H1 (cell line): ENCODE measurements at regions not wholly inside any gene's neighbourhood (a gene's known extent, or its start where the extent isn't known, plus 50 kb on each side); places are given as distances from the start of the nearest gene placed in this dataset.

Experiments used
- CTCF ChIA-PET: fragments of 300-600 bp; sonication (Branson Sonifier 250); formaldehyde crosslinking; loops from one replicate; lab custom pipeline; 2021; ENCODE audit not compliant: partially characterized antibody; lab: Charles Lee
- POLR2A ChIA-PET: fragments of 300-600 bp; sonication (Branson Sonifier 250); formaldehyde crosslinking; loops from one replicate; lab custom pipeline; 2021; ENCODE audit warnings: inconsistent platforms; ENCODE audit not compliant: partially characterized antibody; lab: Charles Lee
- DNase-seq, 2 experiments: peaks; one replicate each; pipeline versions ENCODE4 v3.0.0 to v3.0.0-alpha.2; 2010 to 2022; ENCODE audit warnings: low spot score in 2 of 2, low read depth in 1 of 2, mixed read lengths in 1 of 2
- FAIRE-seq: peaks from 2 replicates; lab custom pipeline; 2011; peaks lifted over from hg19 to GRCh38; lab: Jason Lieb, UNC
- H2AFZ ChIP-seq: 2 replicates; pipeline ENCODE4 v1.8.1; 2012; ENCODE audit warnings: low read length, inconsistent platforms
- H2AK5ac ChIP-seq: 2 replicates; pipeline ENCODE4 v1.6.1; 2013; ENCODE audit warnings: low read depth, low read length
- H2BK120ac ChIP-seq: replicated peaks from 2 replicates; pipeline ENCODE3; 2013; ENCODE audit warnings: low read depth, low read length, inconsistent platforms
- H2BK12ac ChIP-seq: 2 replicates; pipeline ENCODE4 v1.6.1; 2013; ENCODE audit warnings: low read depth, low read length
- H2BK15ac ChIP-seq: 2 replicates; pipeline ENCODE4 v1.6.1; 2013; ENCODE audit warnings: low read length
- H2BK20ac ChIP-seq: 2 replicates; pipeline ENCODE4 v1.6.1; 2013; ENCODE audit warnings: low read length
- H2BK5ac ChIP-seq: 2 replicates; pipeline ENCODE4 v1.6.1; 2013; ENCODE audit warnings: low read depth, low read length
- H3K14ac ChIP-seq: 2 replicates; pipeline ENCODE4 v1.6.1; 2013; ENCODE audit warnings: inconsistent platforms; ENCODE audit not compliant: insufficient read length
- H3K18ac ChIP-seq: 2 replicates; pipeline ENCODE4 v1.6.1; 2013; ENCODE audit warnings: low read length; ENCODE audit errors: extremely low read depth
- H3K23ac ChIP-seq: 2 replicates; pipeline ENCODE4 v1.6.1; 2013; ENCODE audit warnings: inconsistent platforms; ENCODE audit not compliant: insufficient read length
- H3K23me2 ChIP-seq: 2 replicates; pipeline ENCODE4 v1.6.1; 2013; ENCODE audit warnings: low read depth, low read length
- H3K27ac ChIP-seq: 2 replicates; pipeline ENCODE4 v1.6.1; 2011; ENCODE audit warnings: low read depth, low read length, inconsistent platforms
- H3K27me3 ChIP-seq, 4 experiments: replicated peaks in 1 of 4; 1 replicate in 1 of 4; 2 replicates in 3 of 4; pipeline versions ENCODE4 v1.6.1 to v1.8.1; 2011 to 2013; ENCODE audit warnings: low read length in 3 of 4, mild to moderate bottlenecking in 3 of 4, inconsistent platforms in 2 of 4, mixed read lengths in 2 of 4, moderate library complexity in 1 of 4; ENCODE audit not compliant: control insufficient read depth in 3 of 4, insufficient read depth in 3 of 4; ENCODE audit errors: extremely low read depth in 1 of 4
- H3K36me3 ChIP-seq, 4 experiments: 2 replicates each; pipeline versions ENCODE4 v1.6.1 to v1.8.1; 2011 to 2013; ENCODE audit warnings: mild to moderate bottlenecking in 4 of 4, low read length in 3 of 4, moderate library complexity in 2 of 4, control low read depth in 1 of 4, inconsistent platforms in 1 of 4; ENCODE audit not compliant: insufficient read depth in 4 of 4, control insufficient read depth in 2 of 4
- H3K4ac ChIP-seq: replicated peaks from 2 replicates; pipeline ENCODE3; 2013; ENCODE audit warnings: low read length, low read depth, mixed read lengths, inconsistent platforms; ENCODE audit not compliant: insufficient read length
- H3K4me1 ChIP-seq, 4 experiments: replicated peaks in 1 of 4; 1 replicate in 1 of 4; 2 replicates in 3 of 4; pipeline versions ENCODE4 v1.6.1 to v1.8.1; 2011 to 2013; ENCODE audit warnings: low read length in 3 of 4, inconsistent platforms in 2 of 4, mixed read lengths in 1 of 4; ENCODE audit not compliant: insufficient read depth in 4 of 4, control insufficient read depth in 3 of 4
- H3K4me2 ChIP-seq, 2 experiments: 2 replicates each; pipeline versions ENCODE4 v1.6.1 to v1.8.1; 2011 to 2013; ENCODE audit warnings: low read depth in 2 of 2, low read length in 2 of 2, control low read depth in 1 of 2, inconsistent platforms in 1 of 2, mild to moderate bottlenecking in 1 of 2; ENCODE audit not compliant: insufficient read depth in 1 of 2
- H3K4me3 ChIP-seq, 4 experiments: fragments of 200-600, 300-600 bp in 1 of 4; sonication (generic), shearing (Covaris generic), sonication (Bioruptor Twin) in 1 of 4; 2 replicates each; pipeline versions ENCODE4 v1.5.1 to v1.8.1; 2011 to 2016; ENCODE audit warnings: low read length in 4 of 4, low read depth in 3 of 4, control low read depth in 2 of 4, inconsistent platforms in 2 of 4, mild to moderate bottlenecking in 2 of 4, mixed read lengths in 1 of 4, moderate library complexity in 1 of 4; ENCODE audit not compliant: insufficient read depth in 2 of 4; ENCODE audit errors: extremely low read depth in 1 of 4
- H3K56ac ChIP-seq: replicated peaks from 2 replicates; pipeline ENCODE3; 2013; ENCODE audit warnings: low read depth, mild to moderate bottlenecking, mixed read lengths, low read length, inconsistent platforms; ENCODE audit not compliant: insufficient read length
- H3K79me1 ChIP-seq: 2 replicates; pipeline ENCODE4 v1.6.1; 2013; ENCODE audit warnings: low read depth, low read length, control low read depth
- H3K79me2 ChIP-seq, 2 experiments: 2 replicates each; pipeline versions ENCODE4 v1.6.1 to v1.8.1; 2012 to 2013; ENCODE audit warnings: low read length in 2 of 2, mild to moderate bottlenecking in 2 of 2, inconsistent platforms in 1 of 2; ENCODE audit not compliant: insufficient read depth in 2 of 2, control insufficient read depth in 1 of 2
- H3K9ac ChIP-seq, 4 experiments: replicated peaks in 1 of 4; 1 replicate in 1 of 4; 2 replicates in 3 of 4; pipeline versions ENCODE4 v1.6.1 to v1.8.1; 2011 to 2013; ENCODE audit warnings: low read depth in 3 of 4, low read length in 3 of 4, control low read depth in 2 of 4, mild to moderate bottlenecking in 2 of 4, moderate library complexity in 2 of 4, inconsistent platforms in 1 of 4; ENCODE audit errors: extremely low read depth in 1 of 4
- H3K9me3 ChIP-seq, 2 experiments: 2 replicates each; pipeline versions ENCODE4 v1.6.1 to v1.8.1; 2012 to 2013; ENCODE audit warnings: mild to moderate bottlenecking in 2 of 2, moderate library complexity in 2 of 2, control low read depth in 1 of 2, inconsistent platforms in 1 of 2, low read depth in 1 of 2, low read length in 1 of 2, mixed read lengths in 1 of 2; ENCODE audit not compliant: insufficient read depth in 2 of 2
- H4K20me1 ChIP-seq, 2 experiments: replicated peaks in 1 of 2; 2 replicates each; pipeline versions ENCODE3 to v1.8.1; 2011 to 2013; ENCODE audit warnings: inconsistent platforms in 2 of 2, low read length in 2 of 2, mild to moderate bottlenecking in 1 of 2; ENCODE audit not compliant: insufficient read depth in 2 of 2, control insufficient read depth in 1 of 2
- H4K5ac ChIP-seq: 2 replicates; pipeline ENCODE4 v1.6.1; 2013; ENCODE audit warnings: low read length, low read depth, mixed read lengths, inconsistent platforms; ENCODE audit not compliant: insufficient read length
- H4K8ac ChIP-seq: 2 replicates; pipeline ENCODE4 v1.8.0; 2013; ENCODE audit warnings: mild to moderate bottlenecking, moderate library complexity, low read length, inconsistent platforms; ENCODE audit not compliant: insufficient read depth; ENCODE audit errors: extremely low read depth
- H4K91ac ChIP-seq: replicated peaks from 2 replicates; pipeline ENCODE3; 2013; ENCODE audit warnings: low read length, mixed read lengths, inconsistent platforms; ENCODE audit not compliant: insufficient read length
- CBX5 ChIP-seq: fragments of 300-800, 300-1000 bp; sonication (generic); IDR thresholded peaks from 2 replicates; pipeline ENCODE4 v1.7.1; 2016; ENCODE audit warnings: antibody characterized with exemption, low read length, low read depth
- CREB1 ChIP-seq: IDR thresholded peaks from 2 replicates; pipeline ENCODE4 v1.6.1; 2012; ENCODE audit warnings: inconsistent platforms
- FOSL1 ChIP-seq: IDR thresholded peaks from 2 replicates; pipeline ENCODE4 v1.6.1; 2011; ENCODE audit warnings: mild to moderate bottlenecking, low read depth, low read length, moderate library complexity; ENCODE audit not compliant: insufficient read depth
- JUND ChIP-seq: IDR thresholded peaks from 2 replicates; pipeline ENCODE4 v1.6.1; 2011; ENCODE audit warnings: mild to moderate bottlenecking, improper control_type of control experiment, low read length
- KDM1A ChIP-seq: fragments of 200-600, 300-600 bp; sonication (generic); IDR thresholded peaks from 2 replicates; pipeline ENCODE4 v1.7.1; 2016; ENCODE audit warnings: mild to moderate bottlenecking, low read length, borderline replicate concordance
- KDM4A ChIP-seq: IDR thresholded peaks from one replicate; pipeline ENCODE4 v1.7.1; 2012; ENCODE audit warnings: low read depth, mild to moderate bottlenecking, moderate library complexity, low read length, inconsistent platforms; ENCODE audit not compliant: severe bottlenecking
- POU5F1 ChIP-seq: IDR thresholded peaks from 2 replicates; pipeline ENCODE4 v1.6.1; 2011; ENCODE audit warnings: low read depth, mild to moderate bottlenecking, low read length, moderate library complexity
- SIN3A ChIP-seq, 2 experiments: IDR thresholded peaks in 1 of 2; conservative IDR thresholded peaks in 1 of 2; 2 replicates each; pipeline ENCODE4 v1.6.1; 2011 to 2012; ENCODE audit warnings: low read length in 2 of 2, improper control_type of control experiment in 1 of 2, low read depth in 1 of 2, mild to moderate bottlenecking in 1 of 2
- SP2 ChIP-seq: IDR thresholded peaks from 2 replicates; pipeline ENCODE4 v1.6.1; 2012; ENCODE audit warnings: mild to moderate bottlenecking, low read length, inconsistent platforms
- SRF ChIP-seq: IDR thresholded peaks from 2 replicates; pipeline ENCODE4 v1.6.1; 2011; ENCODE audit warnings: mild to moderate bottlenecking, low read depth, low read length, moderate library complexity
- WGBS, 2 experiments: shearing (Covaris generic) in 1 of 2; methylation state at CpG; one replicate each; pipeline versions ENCODE4 v1.1.6 to v1.1.7; 2013 to 2015; ENCODE audit warnings: low lambda C conversion rate in 2 of 2, mixed read lengths in 2 of 2, inconsistent platforms in 1 of 2, low coverage in 1 of 2, missing lambda C conversion rate in 1 of 2; ENCODE audit not compliant: insufficient replicate concordance in 2 of 2, insufficient coverage in 1 of 2, insufficient read length in 1 of 2; ENCODE audit errors: extremely low coverage in 1 of 2, missing lambda C conversion rate in 1 of 2; 5-methylcytosine and 5-hydroxymethylcytosine counted together
- TF ChIP-seq, protein P1 (sequence below), 3 experiments: IDR thresholded peaks; 1 replicate in 2 of 3; 2 replicates in 1 of 3; pipeline versions ENCODE4 v1.5.1 to v1.6.1; 2011; ENCODE audit warnings: low read length in 3 of 3, mild to moderate bottlenecking in 3 of 3, inconsistent platforms in 2 of 3, low read depth in 1 of 3, moderate library complexity in 1 of 3; ENCODE audit not compliant: insufficient read depth in 1 of 3; ENCODE audit errors: control extremely low read depth in 1 of 3

DNA sequence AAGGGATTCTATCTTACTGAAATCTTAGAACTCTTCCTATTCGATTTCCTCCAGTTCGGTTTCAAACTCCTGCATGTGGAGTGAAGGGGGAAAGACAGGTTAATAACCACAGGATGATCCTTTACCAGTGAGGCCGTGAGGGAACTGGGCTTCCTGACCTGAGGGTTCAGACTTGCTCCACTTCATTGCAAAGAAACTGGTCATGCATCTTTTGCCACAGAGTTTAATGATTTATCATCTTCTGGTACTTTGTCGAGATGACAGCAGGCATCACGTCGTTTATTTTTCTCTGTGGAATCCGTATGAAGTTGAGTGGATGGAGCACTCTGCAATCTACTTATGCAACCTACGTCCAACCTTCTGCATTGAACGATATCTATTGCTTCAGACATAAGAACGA is 145.9 kb upstream of the NLGN4X start:
- Histone ChIP-seq H3K4me1 (no peaks in the 10 kb centered on the region), H3K4me3 (no peak overlapping the region), H4K91ac (no peak overlapping the region), H3K9ac (no peak overlapping the region), H2AFZ (no peak overlapping the region), H3K36me3 (no peaks in the 10 kb centered on the region), H3K18ac (no peak overlapping the region), H3K27ac (no peak overlapping the region), H3K4me2 (no peak overlapping the region), H4K20me1 (no peaks in the 10 kb centered on the region), H2BK5ac (no peak overlapping the region), H3K9me3 (no peaks in the 10 kb centered on the region), H3K27me3 (no peaks in the 10 kb centered on the region), H3K4ac (no peak overlapping the region), H2AK5ac (no peak overlapping the region), H3K14ac (no peak overlapping the region), H4K5ac (no peak overlapping the region), H2BK15ac (no peak overlapping the region), H2BK120ac (no peak overlapping the region), H3K23ac (no peak overlapping the region), H4K8ac (no peak overlapping the region), H3K79me2 (no peaks in the 10 kb centered on the region), H2BK20ac (no peak overlapping the region), H3K23me2 (no peaks in the 10 kb centered on the region), H3K79me1 (no peaks in the 10 kb centered on the region), H2BK12ac (no peak overlapping the region), H3K56ac (no peak overlapping the region)
- no peak for FAIRE-seq
- TF ChIP-seq CREB1 (no peak), CBX5 (no peak), POU5F1 (no peak), KDM4A (no peak), SIN3A (conservative IDR thresholded peaks at IDR 0.05 in 1 of 2, IDR thresholded peaks at IDR 0.05 in 1 of 2; ENCODE audit: low read depth in 1 of 2, low read length in 2 of 2) (no peak), JUND (no peak), SRF (no peak), KDM1A (no peak), SP2 (no peak), FOSL1 (no peak)
- TF ChIP-seq, protein P1, sequence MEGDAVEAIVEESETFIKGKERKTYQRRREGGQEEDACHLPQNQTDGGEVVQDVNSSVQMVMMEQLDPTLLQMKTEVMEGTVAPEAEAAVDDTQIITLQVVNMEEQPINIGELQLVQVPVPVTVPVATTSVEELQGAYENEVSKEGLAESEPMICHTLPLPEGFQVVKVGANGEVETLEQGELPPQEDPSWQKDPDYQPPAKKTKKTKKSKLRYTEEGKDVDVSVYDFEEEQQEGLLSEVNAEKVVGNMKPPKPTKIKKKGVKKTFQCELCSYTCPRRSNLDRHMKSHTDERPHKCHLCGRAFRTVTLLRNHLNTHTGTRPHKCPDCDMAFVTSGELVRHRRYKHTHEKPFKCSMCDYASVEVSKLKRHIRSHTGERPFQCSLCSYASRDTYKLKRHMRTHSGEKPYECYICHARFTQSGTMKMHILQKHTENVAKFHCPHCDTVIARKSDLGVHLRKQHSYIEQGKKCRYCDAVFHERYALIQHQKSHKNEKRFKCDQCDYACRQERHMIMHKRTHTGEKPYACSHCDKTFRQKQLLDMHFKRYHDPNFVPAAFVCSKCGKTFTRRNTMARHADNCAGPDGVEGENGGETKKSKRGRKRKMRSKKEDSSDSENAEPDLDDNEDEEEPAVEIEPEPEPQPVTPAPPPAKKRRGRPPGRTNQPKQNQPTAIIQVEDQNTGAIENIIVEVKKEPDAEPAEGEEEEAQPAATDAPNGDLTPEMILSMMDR (IDR thresholded peaks at IDR 0.05; ENCODE audit: control extremely low read depth in 1 of 3, insufficient read depth in 1 of 3, low read depth in 1 of 3, low read length in 3 of 3) = no peak
- CTCF ChIA-PET = interaction anchor here (1.1 kb wide), 1 partner anchor 12 kb away, joined by 4 read pairs; no protein-coding TSS in a partner anchor
- no peak for DNase-seq
- POLR2A ChIA-PET = no interaction called here
- 87% methylated on average over 10 of the region's 10 CpGs; no CpG with 5 or more reads in 1 of the 2 experiments for WGBS, 2 experiments
